OCI-LY7 (cell line): ENCODE measurements at regions not wholly inside any gene's neighbourhood (a gene's known extent, or its start where the extent isn't known, plus 50 kb on each side); places are given as distances from the start of the nearest gene placed in this dataset.

ENCODE experiments used
- BruUV-seq: library from RNA; stranded (reverse); fragments of 400-500 nt; replicated peaks from 2 replicates; lab custom pipeline; 2021; lab: Mats Ljungman, UMichigan
- CTCF ChIA-PET: fragments of 300-600 bp; sonication (Branson Sonifier 250); formaldehyde crosslinking; loops from one replicate; lab custom pipeline; 2022; ENCODE audit warnings: antibody characterized with exemption; ENCODE audit not compliant: unreplicated experiment; lab: Charles Lee
- POLR2A ChIA-PET: fragments of 300-600 bp; sonication (Branson Sonifier 250); formaldehyde crosslinking; loops from one replicate; lab custom pipeline; 2022; ENCODE audit warnings: antibody characterized with exemption; lab: Charles Lee
- DNase-seq: peaks from one replicate; pipeline ENCODE4 v3.0.0-alpha.2; 2015; ENCODE audit warnings: low spot score
- H2AFZ ChIP-seq: fragments of 200-600 bp; sonication (generic), shearing (Covaris generic); 2 replicates; pipeline ENCODE4 v1.6.1; 2014; ENCODE audit warnings: mild to moderate bottlenecking, antibody characterized with exemption, low read length, moderate library complexity
- H3K27ac ChIP-seq: fragments of 200-600 bp; sonication (generic); 2 replicates; pipeline ENCODE4 v1.5.1; 2014; ENCODE audit warnings: mixed run types, low read depth, mild to moderate bottlenecking, moderate library complexity, low read length, inconsistent platforms; ENCODE audit not compliant: poor library complexity, severe bottlenecking
- H3K36me3 ChIP-seq: fragments of 200-600 bp; sonication (generic); 2 replicates; pipeline ENCODE4 v1.6.1; 2014; ENCODE audit warnings: mild to moderate bottlenecking, antibody characterized with exemption, low read length, moderate library complexity, mixed read lengths; ENCODE audit not compliant: insufficient read depth
- H3K4me1 ChIP-seq: fragments of 200-600 bp; sonication (generic); 2 replicates; pipeline ENCODE4 v1.5.1; 2014; ENCODE audit warnings: mild to moderate bottlenecking, low read length; ENCODE audit not compliant: insufficient read depth, poor library complexity, severe bottlenecking
- H3K4me2 ChIP-seq: fragments of 200-600 bp; sonication (generic); 2 replicates; pipeline ENCODE4 v1.6.1; 2014; ENCODE audit warnings: mild to moderate bottlenecking, low read length
- H3K4me3 ChIP-seq: fragments of 200-600 bp; sonication (generic); 2 replicates; pipeline ENCODE4 v1.5.1; 2014; ENCODE audit warnings: mild to moderate bottlenecking, low read depth, low read length; ENCODE audit not compliant: poor library complexity, severe bottlenecking
- H3K79me2 ChIP-seq: fragments of 200-600 bp; sonication (generic); 2 replicates; pipeline ENCODE4 v1.6.1; 2016; ENCODE audit warnings: low read depth, mild to moderate bottlenecking, low read length, moderate library complexity, mixed read lengths; ENCODE audit not compliant: insufficient read depth
- H3K9me2 ChIP-seq: fragments of 200-600 bp; sonication (generic); 2 replicates; pipeline ENCODE4 v1.6.1; 2016; ENCODE audit warnings: mild to moderate bottlenecking, low read length, mixed read lengths; ENCODE audit not compliant: insufficient read depth
- H3K9me3 ChIP-seq: fragments of 200-600 bp; sonication (generic); 2 replicates; pipeline ENCODE4 v1.6.1; 2014; ENCODE audit warnings: mild to moderate bottlenecking, mixed run types, low read length, mixed read lengths
- H4K20me1 ChIP-seq: fragments of 200-600 bp; sonication (generic); 2 replicates; pipeline ENCODE4 v1.6.1; 2014; ENCODE audit warnings: mild to moderate bottlenecking, antibody characterized with exemption, low read length, moderate library complexity, mixed read lengths; ENCODE audit not compliant: insufficient read depth
- EZH2phosphoT487 ChIP-seq: fragments of 200-600 bp; sonication (generic); IDR thresholded peaks from 2 replicates; pipeline ENCODE4 v1.6.1; 2018; ENCODE audit warnings: low read depth, borderline replicate concordance, mild to moderate bottlenecking, mixed run types, antibody characterized with exemption, low read length, moderate library complexity, mixed read lengths
- intact Hi-C: fragments of 100-400 bp; cut with micrococcal nuclease; formaldehyde crosslinking; loops from one replicate; pipeline ENCODE4 v1.10.0; 2022; ENCODE audit not compliant: unreplicated experiment
- TF ChIP-seq, protein P1 (sequence below): fragments of 200-600 bp; sonication (generic); conservative IDR thresholded peaks from 2 replicates; pipeline ENCODE4 v1.5.1; 2014; ENCODE audit warnings: mild to moderate bottlenecking, antibody characterized with exemption, low read length, moderate library complexity, mixed read lengths

DNA sequence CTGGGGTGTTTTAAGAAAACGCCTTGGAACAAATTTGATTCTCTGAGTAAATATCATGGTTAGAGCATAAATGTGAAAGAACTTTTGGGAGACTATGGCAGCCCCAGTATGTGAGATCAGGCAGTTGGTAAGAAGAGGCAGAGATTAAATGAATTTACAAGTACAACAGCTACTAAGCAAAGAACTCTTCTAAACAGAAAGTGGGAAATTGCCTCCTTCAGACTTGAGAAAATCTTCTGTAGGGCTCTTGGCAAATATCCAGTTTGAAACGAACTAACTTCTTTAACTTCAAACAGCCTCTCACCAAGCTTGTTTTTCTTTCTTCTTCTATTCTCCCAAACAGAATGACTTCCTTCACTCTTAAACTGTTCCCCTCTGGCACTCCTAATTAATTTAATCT, 337.7 kb downstream of the SIPA1L2 start:
- TF ChIP-seq EZH2phosphoT487 = no peak
- TF ChIP-seq, protein P1, sequence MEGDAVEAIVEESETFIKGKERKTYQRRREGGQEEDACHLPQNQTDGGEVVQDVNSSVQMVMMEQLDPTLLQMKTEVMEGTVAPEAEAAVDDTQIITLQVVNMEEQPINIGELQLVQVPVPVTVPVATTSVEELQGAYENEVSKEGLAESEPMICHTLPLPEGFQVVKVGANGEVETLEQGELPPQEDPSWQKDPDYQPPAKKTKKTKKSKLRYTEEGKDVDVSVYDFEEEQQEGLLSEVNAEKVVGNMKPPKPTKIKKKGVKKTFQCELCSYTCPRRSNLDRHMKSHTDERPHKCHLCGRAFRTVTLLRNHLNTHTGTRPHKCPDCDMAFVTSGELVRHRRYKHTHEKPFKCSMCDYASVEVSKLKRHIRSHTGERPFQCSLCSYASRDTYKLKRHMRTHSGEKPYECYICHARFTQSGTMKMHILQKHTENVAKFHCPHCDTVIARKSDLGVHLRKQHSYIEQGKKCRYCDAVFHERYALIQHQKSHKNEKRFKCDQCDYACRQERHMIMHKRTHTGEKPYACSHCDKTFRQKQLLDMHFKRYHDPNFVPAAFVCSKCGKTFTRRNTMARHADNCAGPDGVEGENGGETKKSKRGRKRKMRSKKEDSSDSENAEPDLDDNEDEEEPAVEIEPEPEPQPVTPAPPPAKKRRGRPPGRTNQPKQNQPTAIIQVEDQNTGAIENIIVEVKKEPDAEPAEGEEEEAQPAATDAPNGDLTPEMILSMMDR = no peak
- no TSS peak for BruUV-seq
- Histone ChIP-seq H3K9me3 (no peaks in the 10 kb centered on the region), H3K4me3 (no peak overlapping the region), H3K79me2 (no peaks in the 10 kb centered on the region), H2AFZ (no peak overlapping the region), H3K4me1 (no peaks in the 10 kb centered on the region), H3K27ac (no peak overlapping the region), H3K9me2 (0 out of 2 replicates have a peak, but pooled peaks cover 3% of the 10 kb centered on the region), H3K36me3 (no peaks in the 10 kb centered on the region), H3K4me2 (no peak overlapping the region), H4K20me1 (no peaks in the 10 kb centered on the region)
- intact Hi-C loops = no loop called here
- CTCF ChIA-PET = no interaction called here
- DNase-seq = no peak
- POLR2A ChIA-PET = no interaction called here

DNA sequence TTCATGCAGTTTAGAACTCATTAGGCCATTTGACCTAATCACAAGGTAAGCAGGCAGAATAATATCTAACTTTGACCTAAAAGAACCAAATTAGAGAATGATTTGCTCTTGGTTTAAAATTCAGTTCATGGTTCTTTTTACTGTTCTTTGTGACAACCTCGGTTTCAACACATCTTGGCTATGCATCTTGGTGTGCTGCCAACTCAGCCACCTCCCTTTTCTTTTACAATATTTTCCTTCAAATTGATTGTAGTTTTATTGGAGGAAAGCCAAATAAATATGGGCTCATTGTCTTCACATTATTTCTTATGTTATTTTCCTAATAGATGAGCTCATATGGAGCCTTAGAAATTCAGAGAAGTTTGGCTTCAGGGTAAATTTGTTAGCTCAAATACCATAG, 338.3 kb downstream of the SIPA1L2 start:
- ChIA-PET CTCF (no interaction called here), POLR2A (interaction anchor here (0.6 kb wide), 1 partner anchor 10 kb away, joined by 3 read pairs; no protein-coding TSS in a partner anchor)
- Histone ChIP-seq H3K4me1 (no peaks in the 10 kb centered on the region), H3K4me3 (no peak overlapping the region), H3K27ac (no peak overlapping the region), H3K79me2 (no peaks in the 10 kb centered on the region), H3K36me3 (no peaks in the 10 kb centered on the region), H3K9me3 (no peaks in the 10 kb centered on the region), H2AFZ (no peak overlapping the region), H3K4me2 (no peak overlapping the region), H4K20me1 (no peaks in the 10 kb centered on the region), H3K9me2 (0 out of 2 replicates have a peak, but pooled peaks cover 3% of the 10 kb centered on the region)
- no TSS peak for BruUV-seq
- TF ChIP-seq EZH2phosphoT487 = no peak
- TF ChIP-seq, protein P1 = no peak
- intact Hi-C loops = no loop called here
- no peak for DNase-seq

GRCh38 chr1:232291261-232291660, 338.7 kb downstream of the SIPA1L2 start:
- H2AFZ ChIP-seq = no peak overlapping the region
- no peak overlapping the region for H3K27ac ChIP-seq
- 0 out of 2 replicates have a peak, but pooled peaks cover 3% of the 10 kb centered on the region for H3K9me2 ChIP-seq
- H3K79me2 ChIP-seq = no peaks in the 10 kb centered on the region
- H3K4me2 ChIP-seq = no peak overlapping the region
- ChIA-PET POLR2A (interaction anchor here (0.6 kb wide), 1 partner anchor 11 kb away, joined by 3 read pairs; no protein-coding TSS in a partner anchor), CTCF (no interaction called here)
- TF ChIP-seq, protein P1 = no peak
- no peak for TF ChIP-seq EZH2phosphoT487
- DNase-seq = no peak
- no TSS peak for BruUV-seq
- H3K4me1 ChIP-seq = no peaks in the 10 kb centered on the region
- H3K36me3 ChIP-seq = no peaks in the 10 kb centered on the region
- intact Hi-C loops = no loop called here
- no peak overlapping the region for H3K4me3 ChIP-seq
- H4K20me1 ChIP-seq = no peaks in the 10 kb centered on the region
- no peaks in the 10 kb centered on the region for H3K9me3 ChIP-seq
